SK-N-SH (cell line): ENCODE measurements at regions not wholly inside any gene's neighbourhood (a gene's known extent, or its start where the extent isn't known, plus 50 kb on each side); places are given as distances from the start of the nearest gene placed in this dataset.

Experiments
- CTCF ChIA-PET: fragments of 300-600, 350-600 bp; formaldehyde crosslinking; extraction: SDS; loops from one replicate; lab custom pipeline; 2021; lab: Yijun Ruan, JAX
- POLR2A ChIA-PET: fragments of 350-600 bp; sonication (Branson Sonifier 250); formaldehyde crosslinking; extraction: SDS; loops from one replicate; lab custom pipeline; 2020; ENCODE audit warnings: antibody characterized with exemption, inconsistent platforms; lab: Yijun Ruan, JAX
- DNase-seq: peaks from one replicate; pipeline ENCODE4 v3.0.0; 2012
- H2AFZ ChIP-seq: fragments of 200-600 bp; sonication (generic); 2 replicates; pipeline ENCODE4 v1.8.1; 2016; ENCODE audit warnings: antibody characterized with exemption, mild to moderate bottlenecking, low read depth
- H3F3A ChIP-seq: fragments of 200-600 bp; sonication (generic); replicated peaks from 2 replicates; pipeline ENCODE3; 2016; ENCODE audit warnings: antibody characterized with exemption, mild to moderate bottlenecking; ENCODE audit not compliant: insufficient read depth
- H3K27ac ChIP-seq, 2 experiments: fragments of 200-500 bp in 1 of 2; fragments of 200-600 bp in 1 of 2; sonication (Bioruptor generic) in 1 of 2; sonication (generic), shearing (Covaris generic) in 1 of 2; 2 replicates each; pipeline versions ENCODE4 v1.5.1 to v1.6.1; 2014 to 2016; ENCODE audit warnings: low read depth in 2 of 2, inconsistent platforms in 1 of 2, low read length in 1 of 2, mild to moderate bottlenecking in 1 of 2, mixed read lengths in 1 of 2
- H3K27me3 ChIP-seq: fragments of 200-600 bp; sonication (generic), shearing (Covaris generic); 2 replicates; pipeline ENCODE4 v1.6.1; 2016; ENCODE audit warnings: mixed run types; ENCODE audit not compliant: insufficient read depth
- H3K36me3 ChIP-seq, 2 experiments: fragments of 200-500 bp in 1 of 2; fragments of 200-600 bp in 1 of 2; sonication (Bioruptor generic) in 1 of 2; sonication (generic) in 1 of 2; replicated peaks in 1 of 2; 2 replicates each; pipeline versions ENCODE3 to v1.5.1; 2014 to 2016; ENCODE audit warnings: low read length in 1 of 2, mild to moderate bottlenecking in 1 of 2; ENCODE audit not compliant: insufficient read depth in 2 of 2, control insufficient read depth in 1 of 2
- H3K4me1 ChIP-seq, 2 experiments: fragments of 200-500 bp in 1 of 2; fragments of 200-600 bp in 1 of 2; sonication (Bioruptor generic) in 1 of 2; sonication (generic), shearing (Covaris generic) in 1 of 2; 2 replicates each; pipeline versions ENCODE4 v1.5.1 to v1.6.1; 2014 to 2016; ENCODE audit warnings: low read depth in 1 of 2, low read length in 1 of 2, mixed run types in 1 of 2; ENCODE audit not compliant: insufficient read depth in 2 of 2, control insufficient read depth in 1 of 2
- H3K4me2 ChIP-seq: fragments of 200-600 bp; sonication (generic), shearing (Covaris generic); 2 replicates; pipeline ENCODE4 v1.6.1; 2017; ENCODE audit warnings: mixed run types
- H3K4me3 ChIP-seq, 2 experiments: fragments of 200-500 bp in 1 of 2; fragments of 200-600 bp in 1 of 2; sonication (Bioruptor generic) in 1 of 2; sonication (generic), shearing (Covaris generic) in 1 of 2; 2 replicates each; pipeline versions ENCODE4 v1.5.1 to v1.8.1; 2014 to 2016; ENCODE audit warnings: low read depth in 2 of 2, inconsistent platforms in 1 of 2, low read length in 1 of 2, mild to moderate bottlenecking in 1 of 2, mixed read lengths in 1 of 2, moderate library complexity in 1 of 2
- H3K79me2 ChIP-seq: fragments of 200-600 bp; sonication (generic); 2 replicates; pipeline ENCODE4 v1.8.1; 2017; ENCODE audit warnings: mild to moderate bottlenecking; ENCODE audit not compliant: insufficient read depth
- H3K9ac ChIP-seq: fragments of 200-600 bp; sonication (generic); 2 replicates; pipeline ENCODE4 v1.6.1; 2017; ENCODE audit warnings: mixed run types
- H3K9me2 ChIP-seq: fragments of 200-600 bp; sonication (generic); 2 replicates; pipeline ENCODE4 v1.6.1; 2017; ENCODE audit warnings: mixed run types
- H3K9me3 ChIP-seq: fragments of 200-600 bp; sonication (generic); 2 replicates; pipeline ENCODE4 v1.6.1; 2017; ENCODE audit warnings: mixed run types, mild to moderate bottlenecking, moderate library complexity
- H4K20me1 ChIP-seq: fragments of 200-600 bp; sonication (generic); 2 replicates; pipeline ENCODE4 v1.6.1; 2017; ENCODE audit warnings: mild to moderate bottlenecking, mixed run types; ENCODE audit not compliant: insufficient read depth
- ELF1 ChIP-seq: IDR thresholded peaks from 2 replicates; pipeline ENCODE4 v1.4.0; 2012
- EP300 ChIP-seq, 2 experiments: IDR thresholded peaks; 2 replicates each; pipeline versions ENCODE4 v1.4.0 to v1.6.1; 2012; ENCODE audit warnings: borderline replicate concordance in 1 of 2, low read depth in 1 of 2, low read length in 1 of 2
- EZH2phosphoT487 ChIP-seq: fragments of 200-600 bp; sonication (generic); IDR thresholded peaks from 2 replicates; pipeline ENCODE4 v1.6.1; 2017; ENCODE audit warnings: low read depth, mixed run types, mild to moderate bottlenecking, antibody characterized with exemption, moderate library complexity, borderline replicate concordance
- FOSL2 ChIP-seq: IDR thresholded peaks from 2 replicates; pipeline ENCODE4 v1.4.0; 2012; ENCODE audit warnings: low read depth, mild to moderate bottlenecking, moderate library complexity, borderline replicate concordance
- GABPA ChIP-seq: IDR thresholded peaks from 2 replicates; pipeline ENCODE4 v1.4.0; 2012; ENCODE audit warnings: low read depth, mild to moderate bottlenecking
- JUND ChIP-seq: IDR thresholded peaks from 2 replicates; pipeline ENCODE4 v1.4.0; 2012
- MXI1 ChIP-seq: IDR thresholded peaks from 2 replicates; pipeline ENCODE4 v1.6.1; 2012; ENCODE audit warnings: mild to moderate bottlenecking, low read depth, low read length, improper control_type of control experiment
- SMC3 ChIP-seq: IDR thresholded peaks from 2 replicates; pipeline ENCODE4 v1.6.1; 2012; ENCODE audit warnings: low read depth, low read length, improper control_type of control experiment
- YY1 ChIP-seq: IDR thresholded peaks from 2 replicates; pipeline ENCODE4 v1.4.0; 2012; ENCODE audit warnings: low read depth, mild to moderate bottlenecking
- WGBS: methylation state at CpG from one replicate; pipeline ENCODE4 v1.1.6; 2017; ENCODE audit warnings: low lambda C conversion rate; 5-methylcytosine and 5-hydroxymethylcytosine counted together
- TF ChIP-seq, protein P1 (sequence below): IDR thresholded peaks from 2 replicates; pipeline ENCODE4 v1.4.0; 2012; ENCODE audit warnings: low read depth, borderline replicate concordance
- TF ChIP-seq, protein P2 (sequence below): IDR thresholded peaks from 2 replicates; pipeline ENCODE4 v1.4.0; 2012; ENCODE audit warnings: low read depth, borderline replicate concordance
- TF ChIP-seq, protein P3 (sequence below): IDR thresholded peaks from 2 replicates; pipeline ENCODE4 v1.4.0; 2012; ENCODE audit warnings: low read depth
- TF ChIP-seq, protein P4 (sequence below): IDR thresholded peaks from 2 replicates; pipeline ENCODE4 v1.6.1; 2012; ENCODE audit warnings: mild to moderate bottlenecking, low read depth, low read length, moderate library complexity
- TF ChIP-seq, protein P5 (sequence below): fragments of 150-350 bp; IDR thresholded peaks from 2 replicates; pipeline ENCODE4 v1.6.1; 2016; ENCODE audit warnings: mild to moderate bottlenecking, low read depth, low read length

DNA sequence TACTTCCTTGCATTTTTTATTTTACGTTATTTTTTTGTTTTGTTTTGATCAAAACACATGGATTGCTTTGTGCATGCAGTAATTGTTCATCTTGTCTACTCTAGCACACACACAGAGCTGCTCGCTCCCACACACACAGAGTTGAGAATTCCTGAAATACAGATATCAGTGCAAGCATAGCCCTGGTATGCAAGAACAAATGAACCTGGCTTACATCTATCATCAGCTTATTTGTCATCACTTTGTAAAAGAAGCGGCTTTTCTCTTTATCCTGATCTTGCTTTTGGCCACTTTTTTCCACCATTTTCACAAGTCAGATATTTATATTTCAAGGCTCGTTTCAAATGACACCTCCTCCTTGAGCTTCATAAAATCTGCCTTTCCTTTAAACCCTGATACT lies 1435.7 kb downstream of the MAT2B start:
- no peak for DNase-seq
- Histone ChIP-seq H3F3A (no peaks in the 10 kb centered on the region), H3K9ac (no peak overlapping the region), H3K9me3 (no peaks in the 10 kb centered on the region), H3K27me3 (no peaks in the 10 kb centered on the region), H3K79me2 (no peaks in the 10 kb centered on the region), H3K4me1 (no peaks in the 10 kb centered on the region), H3K4me2 (no peak overlapping the region), H2AFZ (no peak overlapping the region), H4K20me1 (no peaks in the 10 kb centered on the region), H3K36me3 (no peaks in the 10 kb centered on the region), H3K4me3 (no peak overlapping the region), H3K27ac (no peak overlapping the region), H3K9me2 (no peaks in the 10 kb centered on the region)
- WGBS, result 22% methylated on average over 4 of the region's 4 CpGs
- TF ChIP-seq ELF1, result no peak
- TF ChIP-seq FOSL2, result no peak
- TF ChIP-seq, protein P1, sequence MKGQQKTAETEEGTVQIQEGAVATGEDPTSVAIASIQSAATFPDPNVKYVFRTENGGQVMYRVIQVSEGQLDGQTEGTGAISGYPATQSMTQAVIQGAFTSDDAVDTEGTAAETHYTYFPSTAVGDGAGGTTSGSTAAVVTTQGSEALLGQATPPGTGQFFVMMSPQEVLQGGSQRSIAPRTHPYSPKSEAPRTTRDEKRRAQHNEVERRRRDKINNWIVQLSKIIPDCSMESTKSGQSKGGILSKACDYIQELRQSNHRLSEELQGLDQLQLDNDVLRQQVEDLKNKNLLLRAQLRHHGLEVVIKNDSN, result no peak
- TF ChIP-seq YY1, result no peak
- TF ChIP-seq EP300 (IDR thresholded peaks at IDR 0.05; ENCODE audit: borderline replicate concordance in 1 of 2, low read depth in 1 of 2, low read length in 1 of 2), result no peak
- no peak for TF ChIP-seq EZH2phosphoT487
- CTCF ChIA-PET, result interaction anchor here (0.7 kb wide), 1 partner anchor 1567 kb away, joined by 3 read pairs; no protein-coding TSS in a partner anchor
- POLR2A ChIA-PET, result no interaction called here

DNA sequence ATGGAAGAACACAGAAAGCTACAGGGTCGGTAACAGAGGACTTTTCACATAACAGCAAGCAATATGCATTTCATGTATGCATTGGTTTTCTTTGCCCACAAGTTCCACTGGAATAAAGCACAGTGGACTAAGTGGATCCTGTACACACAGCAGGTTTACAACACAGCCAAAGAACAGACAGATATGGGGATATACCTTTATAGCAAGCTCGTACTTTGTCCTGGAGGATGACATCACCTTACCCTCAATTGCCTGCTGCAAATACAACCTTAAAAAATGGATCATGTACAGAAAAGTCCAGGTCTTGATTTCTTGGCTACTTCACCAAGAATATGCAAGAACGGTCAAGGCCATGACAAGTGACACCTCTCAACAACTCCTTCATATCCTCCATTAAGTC lies 1445.5 kb downstream of the MAT2B start:
- ChIA-PET CTCF (no interaction called here), POLR2A (no interaction called here)
- WGBS, result 26% methylated on average over 3 of the region's 3 CpGs
- Histone ChIP-seq H3K79me2 (no peaks in the 10 kb centered on the region), H2AFZ (no peak overlapping the region), H3F3A (no peaks in the 10 kb centered on the region), H3K36me3 (no peaks in the 10 kb centered on the region), H3K4me3 (no peak overlapping the region), H3K27me3 (no peaks in the 10 kb centered on the region), H3K4me2 (no peak overlapping the region), H3K4me1 (no peaks in the 10 kb centered on the region), H3K9me2 (no peaks in the 10 kb centered on the region), H3K27ac (no peak overlapping the region), H4K20me1 (no peaks in the 10 kb centered on the region), H3K9ac (no peak overlapping the region), H3K9me3 (no peaks in the 10 kb centered on the region)
- DNase-seq, result no peak
- TF ChIP-seq, protein P2, sequence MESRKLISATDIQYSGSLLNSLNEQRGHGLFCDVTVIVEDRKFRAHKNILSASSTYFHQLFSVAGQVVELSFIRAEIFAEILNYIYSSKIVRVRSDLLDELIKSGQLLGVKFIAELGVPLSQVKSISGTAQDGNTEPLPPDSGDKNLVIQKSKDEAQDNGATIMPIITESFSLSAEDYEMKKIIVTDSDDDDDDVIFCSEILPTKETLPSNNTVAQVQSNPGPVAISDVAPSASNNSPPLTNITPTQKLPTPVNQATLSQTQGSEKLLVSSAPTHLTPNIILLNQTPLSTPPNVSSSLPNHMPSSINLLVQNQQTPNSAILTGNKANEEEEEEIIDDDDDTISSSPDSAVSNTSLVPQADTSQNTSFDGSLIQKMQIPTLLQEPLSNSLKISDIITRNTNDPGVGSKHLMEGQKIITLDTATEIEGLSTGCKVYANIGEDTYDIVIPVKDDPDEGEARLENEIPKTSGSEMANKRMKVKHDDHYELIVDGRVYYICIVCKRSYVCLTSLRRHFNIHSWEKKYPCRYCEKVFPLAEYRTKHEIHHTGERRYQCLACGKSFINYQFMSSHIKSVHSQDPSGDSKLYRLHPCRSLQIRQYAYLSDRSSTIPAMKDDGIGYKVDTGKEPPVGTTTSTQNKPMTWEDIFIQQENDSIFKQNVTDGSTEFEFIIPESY, result no peak
- TF ChIP-seq, protein P3, sequence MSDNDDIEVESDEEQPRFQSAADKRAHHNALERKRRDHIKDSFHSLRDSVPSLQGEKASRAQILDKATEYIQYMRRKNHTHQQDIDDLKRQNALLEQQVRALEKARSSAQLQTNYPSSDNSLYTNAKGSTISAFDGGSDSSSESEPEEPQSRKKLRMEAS, result no peak
- TF ChIP-seq MXI1 (no peak), GABPA (no peak), SMC3 (no peak), FOSL2 (no peak), JUND (no peak)
- TF ChIP-seq, protein P4, sequence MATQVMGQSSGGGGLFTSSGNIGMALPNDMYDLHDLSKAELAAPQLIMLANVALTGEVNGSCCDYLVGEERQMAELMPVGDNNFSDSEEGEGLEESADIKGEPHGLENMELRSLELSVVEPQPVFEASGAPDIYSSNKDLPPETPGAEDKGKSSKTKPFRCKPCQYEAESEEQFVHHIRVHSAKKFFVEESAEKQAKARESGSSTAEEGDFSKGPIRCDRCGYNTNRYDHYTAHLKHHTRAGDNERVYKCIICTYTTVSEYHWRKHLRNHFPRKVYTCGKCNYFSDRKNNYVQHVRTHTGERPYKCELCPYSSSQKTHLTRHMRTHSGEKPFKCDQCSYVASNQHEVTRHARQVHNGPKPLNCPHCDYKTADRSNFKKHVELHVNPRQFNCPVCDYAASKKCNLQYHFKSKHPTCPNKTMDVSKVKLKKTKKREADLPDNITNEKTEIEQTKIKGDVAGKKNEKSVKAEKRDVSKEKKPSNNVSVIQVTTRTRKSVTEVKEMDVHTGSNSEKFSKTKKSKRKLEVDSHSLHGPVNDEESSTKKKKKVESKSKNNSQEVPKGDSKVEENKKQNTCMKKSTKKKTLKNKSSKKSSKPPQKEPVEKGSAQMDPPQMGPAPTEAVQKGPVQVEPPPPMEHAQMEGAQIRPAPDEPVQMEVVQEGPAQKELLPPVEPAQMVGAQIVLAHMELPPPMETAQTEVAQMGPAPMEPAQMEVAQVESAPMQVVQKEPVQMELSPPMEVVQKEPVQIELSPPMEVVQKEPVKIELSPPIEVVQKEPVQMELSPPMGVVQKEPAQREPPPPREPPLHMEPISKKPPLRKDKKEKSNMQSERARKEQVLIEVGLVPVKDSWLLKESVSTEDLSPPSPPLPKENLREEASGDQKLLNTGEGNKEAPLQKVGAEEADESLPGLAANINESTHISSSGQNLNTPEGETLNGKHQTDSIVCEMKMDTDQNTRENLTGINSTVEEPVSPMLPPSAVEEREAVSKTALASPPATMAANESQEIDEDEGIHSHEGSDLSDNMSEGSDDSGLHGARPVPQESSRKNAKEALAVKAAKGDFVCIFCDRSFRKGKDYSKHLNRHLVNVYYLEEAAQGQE, result no peak
- TF ChIP-seq, protein P5, sequence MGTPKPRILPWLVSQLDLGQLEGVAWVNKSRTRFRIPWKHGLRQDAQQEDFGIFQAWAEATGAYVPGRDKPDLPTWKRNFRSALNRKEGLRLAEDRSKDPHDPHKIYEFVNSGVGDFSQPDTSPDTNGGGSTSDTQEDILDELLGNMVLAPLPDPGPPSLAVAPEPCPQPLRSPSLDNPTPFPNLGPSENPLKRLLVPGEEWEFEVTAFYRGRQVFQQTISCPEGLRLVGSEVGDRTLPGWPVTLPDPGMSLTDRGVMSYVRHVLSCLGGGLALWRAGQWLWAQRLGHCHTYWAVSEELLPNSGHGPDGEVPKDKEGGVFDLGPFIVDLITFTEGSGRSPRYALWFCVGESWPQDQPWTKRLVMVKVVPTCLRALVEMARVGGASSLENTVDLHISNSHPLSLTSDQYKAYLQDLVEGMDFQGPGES, result no peak
